HepG2 (cell line): ENCODE measurements at regions not wholly inside any gene's neighbourhood (a gene's known extent, or its start where the extent isn't known, plus 50 kb on each side); places are given as distances from the start of the nearest gene placed in this dataset.

ENCODE experiments used
- ESRRA ChIP-seq: sonication (generic); formaldehyde crosslinking; IDR thresholded peaks from 2 replicates; pipeline ENCODE4 v1.5.1; 2020; ENCODE audit warnings: mild to moderate bottlenecking, low read depth, missing genetic modification reagents
- FOXM1 ChIP-seq: sonication (generic); formaldehyde crosslinking; IDR thresholded peaks from 2 replicates; pipeline ENCODE4 v1.5.0; 2020; ENCODE audit warnings: missing genetic modification reagents
- JUN ChIP-seq: sonication (generic); formaldehyde crosslinking; IDR thresholded peaks from 2 replicates; pipeline ENCODE4 v1.4.0; 2020; ENCODE audit warnings: mild to moderate bottlenecking, missing genetic modification reagents
- PAX8 ChIP-seq: sonication (generic); formaldehyde crosslinking; IDR thresholded peaks from 2 replicates; pipeline ENCODE4 v1.8.0; 2022; ENCODE audit warnings: mild to moderate bottlenecking, missing genetic modification reagents, borderline replicate concordance
- ZFP41 ChIP-seq: sonication (generic); formaldehyde crosslinking; IDR thresholded peaks from 2 replicates; pipeline ENCODE4 v1.4.0; 2020; ENCODE audit warnings: mild to moderate bottlenecking, missing genetic modification reagents, borderline replicate concordance
- ZKSCAN8 ChIP-seq: IDR thresholded peaks from 2 replicates; pipeline ENCODE4 v1.6.1; 2016; ENCODE audit warnings: borderline replicate concordance, missing genetic modification reagents, missing compliant biosample characterization
- ZNF44 ChIP-seq: sonication (generic); formaldehyde crosslinking; IDR thresholded peaks from 2 replicates; pipeline ENCODE4 v1.5.1; 2020; ENCODE audit warnings: mild to moderate bottlenecking, missing genetic modification reagents
- TF ChIP-seq, protein P1 (sequence below): sonication (generic); formaldehyde crosslinking; conservative IDR thresholded peaks from 2 replicates; pipeline ENCODE4 v1.4.0; 2020; ENCODE audit warnings: missing genetic modification reagents
- TF ChIP-seq, protein P2 (sequence below): sonication (generic); formaldehyde crosslinking; IDR thresholded peaks from 2 replicates; pipeline ENCODE4 v1.8.1; 2023; ENCODE audit warnings: missing genetic modification reagents, inconsistent platforms, borderline replicate concordance

DNA sequence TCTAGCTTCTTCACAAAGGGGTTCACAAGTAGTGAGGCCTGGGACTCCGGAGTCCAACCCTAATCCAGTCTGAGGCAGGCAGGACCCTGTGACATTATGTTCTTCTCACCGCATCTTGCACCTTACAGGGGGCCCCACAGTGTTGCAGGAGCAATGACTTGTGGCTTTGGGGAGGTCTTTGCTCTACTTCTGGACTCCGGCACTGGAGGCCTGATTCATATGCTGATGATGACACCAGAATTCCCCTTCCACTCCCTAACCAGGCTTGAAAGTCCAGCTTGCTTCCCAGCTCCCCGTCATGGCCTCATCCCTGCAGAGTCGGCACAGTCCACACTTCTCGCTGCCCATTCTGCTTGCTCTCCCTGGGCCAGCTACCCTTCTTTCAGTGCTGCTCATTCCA, 96.3 kb upstream of the SLC44A3 start:
- TF ChIP-seq ZFP41 (CRISPR knock-in tag) (no peak), FOXM1 (CRISPR knock-in tag) (no peak), JUN (CRISPR knock-in tag) (no peak), ESRRA (CRISPR knock-in tag) (no peak), ZKSCAN8 (no peak), ZNF44 (CRISPR knock-in tag) (no peak), PAX8 (CRISPR knock-in tag) (no peak)
- TF ChIP-seq, protein P1, sequence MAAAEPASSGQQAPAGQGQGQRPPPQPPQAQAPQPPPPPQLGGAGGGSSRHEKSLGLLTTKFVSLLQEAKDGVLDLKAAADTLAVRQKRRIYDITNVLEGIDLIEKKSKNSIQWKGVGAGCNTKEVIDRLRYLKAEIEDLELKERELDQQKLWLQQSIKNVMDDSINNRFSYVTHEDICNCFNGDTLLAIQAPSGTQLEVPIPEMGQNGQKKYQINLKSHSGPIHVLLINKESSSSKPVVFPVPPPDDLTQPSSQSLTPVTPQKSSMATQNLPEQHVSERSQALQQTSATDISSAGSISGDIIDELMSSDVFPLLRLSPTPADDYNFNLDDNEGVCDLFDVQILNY, result no peak
- TF ChIP-seq, protein P2, sequence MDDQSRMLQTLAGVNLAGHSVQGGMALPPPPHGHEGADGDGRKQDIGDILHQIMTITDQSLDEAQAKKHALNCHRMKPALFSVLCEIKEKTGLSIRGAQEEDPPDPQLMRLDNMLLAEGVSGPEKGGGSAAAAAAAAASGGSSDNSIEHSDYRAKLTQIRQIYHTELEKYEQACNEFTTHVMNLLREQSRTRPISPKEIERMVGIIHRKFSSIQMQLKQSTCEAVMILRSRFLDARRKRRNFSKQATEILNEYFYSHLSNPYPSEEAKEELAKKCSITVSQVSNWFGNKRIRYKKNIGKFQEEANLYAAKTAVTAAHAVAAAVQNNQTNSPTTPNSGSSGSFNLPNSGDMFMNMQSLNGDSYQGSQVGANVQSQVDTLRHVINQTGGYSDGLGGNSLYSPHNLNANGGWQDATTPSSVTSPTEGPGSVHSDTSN (CRISPR knock-in tag), result no peak
